ENCODE measurements at regions not wholly inside any gene's neighbourhood (a gene's known extent, or its start where the extent isn't known, plus 50 kb on each side); places are given as distances from the start of the nearest gene placed in this dataset.

DNA sequence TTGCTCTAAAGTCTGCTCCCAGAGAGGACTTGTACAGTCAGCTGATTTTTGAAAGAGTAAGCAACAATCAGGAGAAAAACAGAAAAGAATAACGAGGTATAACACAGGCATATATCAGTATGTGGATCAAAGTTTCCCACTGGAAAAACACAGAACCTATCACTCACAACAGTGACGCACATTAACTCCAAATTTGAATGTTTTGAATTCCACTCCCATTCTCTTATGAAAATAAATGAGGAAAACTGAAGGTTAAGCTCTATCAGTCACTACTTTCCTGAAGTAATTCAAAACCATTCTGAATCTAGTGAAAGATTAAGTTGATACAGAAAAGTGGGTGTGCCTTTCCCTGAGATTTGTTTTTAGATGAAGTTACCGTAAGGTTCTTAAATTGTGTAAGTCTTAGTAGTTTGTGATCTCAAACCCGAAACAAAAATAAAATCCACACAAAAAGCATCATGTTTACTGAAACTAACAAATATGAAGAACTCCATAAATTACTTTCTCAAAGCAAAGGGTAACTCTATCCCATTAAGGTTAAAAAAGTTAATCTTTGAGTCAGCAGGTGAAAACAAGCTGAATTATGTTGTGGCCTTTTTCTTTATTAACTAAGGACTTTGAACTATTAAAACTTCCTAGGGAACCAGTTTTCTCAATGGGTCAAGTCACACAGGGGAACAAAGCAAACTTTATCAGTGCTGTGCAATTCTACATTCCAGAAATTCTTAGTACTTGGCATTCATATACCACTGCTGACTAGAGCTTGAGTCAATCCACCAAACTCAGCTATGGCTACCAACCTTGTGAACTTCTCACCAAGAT, 115.7 kb downstream of the OGFRL1 start:
- Histone ChIP-seq H3K36me3 (no peaks in the 10 kb centered on the region), H3K4me1 (peaks cover 43 to 60% of the 10 kb centered on the region in 2 donors), H3K27me3 (no peaks in the 10 kb centered on the region), H3K27ac (peak overlapping the region; percentile 92 to 97 (median 96)), H3K9me3 (no peaks in the 10 kb centered on the region), H3K4me3 (replicated peaks in 1 of 3) (peak overlapping the region in 2 of 3 donors; percentile 14 to 19)
- DNase-seq: no peak
- 23 to 28% methylated on average over 4 of the region's 4 CpGs for WGBS, 2 donors
- intact Hi-C loops (cut with DNase I): no loop called here
- TF ChIP-seq POLR2A (IDR thresholded peaks at IDR 0.05) (peak in 1 of 2 donors; percentile 84), CTCF (IDR thresholded peaks at IDR 0.05) (no peak)

GRCh38 chr6:71404967-71405278, 116.3 kb downstream of the OGFRL1 start:
- WGBS, 2 donors: 15 to 34% methylated on average over 1 of the region's 1 CpG
- H3K4me1 ChIP-seq: peaks cover 46 to 60% of the 10 kb centered on the region in 2 donors
- H3K36me3 ChIP-seq: no peaks in the 10 kb centered on the region
- TF ChIP-seq POLR2A (IDR thresholded peaks at IDR 0.05) (no peak), CTCF (IDR thresholded peaks at IDR 0.05) (no peak)
- no peak for DNase-seq
- no peaks in the 10 kb centered on the region for H3K27me3 ChIP-seq
- peak overlapping the region; percentile 92 to 97 (median 96) for H3K27ac ChIP-seq
- no peaks in the 10 kb centered on the region for H3K9me3 ChIP-seq
- H3K4me3 ChIP-seq (replicated peaks in 1 of 3): no peak overlapping the region
- intact Hi-C loops (cut with DNase I): no loop called here

- Histone ChIP-seq H3K27ac (peak overlapping the region; percentile 92 to 97 (median 96)), H3K4me3 (replicated peaks in 1 of 3) (no peak overlapping the region), H3K4me1 (peaks cover 46 to 60% of the 10 kb centered on the region in 2 donors), H3K9me3 (no peaks in the 10 kb centered on the region), H3K36me3 (no peaks in the 10 kb centered on the region), H3K27me3 (no peaks in the 10 kb centered on the region)
- 29% methylated on average over 1 of the region's 1 CpG for WGBS, 2 donors
- intact Hi-C loops (cut with DNase I): no loop called here
- TF ChIP-seq CTCF (IDR thresholded peaks at IDR 0.05) (no peak), POLR2A (IDR thresholded peaks at IDR 0.05) (peak in 1 of 2 donors; percentile 48)
- DNase-seq: no peak
Observed at GRCh38 chr6:71405416-71405815, 116.8 kb downstream of the OGFRL1 start.

DNA sequence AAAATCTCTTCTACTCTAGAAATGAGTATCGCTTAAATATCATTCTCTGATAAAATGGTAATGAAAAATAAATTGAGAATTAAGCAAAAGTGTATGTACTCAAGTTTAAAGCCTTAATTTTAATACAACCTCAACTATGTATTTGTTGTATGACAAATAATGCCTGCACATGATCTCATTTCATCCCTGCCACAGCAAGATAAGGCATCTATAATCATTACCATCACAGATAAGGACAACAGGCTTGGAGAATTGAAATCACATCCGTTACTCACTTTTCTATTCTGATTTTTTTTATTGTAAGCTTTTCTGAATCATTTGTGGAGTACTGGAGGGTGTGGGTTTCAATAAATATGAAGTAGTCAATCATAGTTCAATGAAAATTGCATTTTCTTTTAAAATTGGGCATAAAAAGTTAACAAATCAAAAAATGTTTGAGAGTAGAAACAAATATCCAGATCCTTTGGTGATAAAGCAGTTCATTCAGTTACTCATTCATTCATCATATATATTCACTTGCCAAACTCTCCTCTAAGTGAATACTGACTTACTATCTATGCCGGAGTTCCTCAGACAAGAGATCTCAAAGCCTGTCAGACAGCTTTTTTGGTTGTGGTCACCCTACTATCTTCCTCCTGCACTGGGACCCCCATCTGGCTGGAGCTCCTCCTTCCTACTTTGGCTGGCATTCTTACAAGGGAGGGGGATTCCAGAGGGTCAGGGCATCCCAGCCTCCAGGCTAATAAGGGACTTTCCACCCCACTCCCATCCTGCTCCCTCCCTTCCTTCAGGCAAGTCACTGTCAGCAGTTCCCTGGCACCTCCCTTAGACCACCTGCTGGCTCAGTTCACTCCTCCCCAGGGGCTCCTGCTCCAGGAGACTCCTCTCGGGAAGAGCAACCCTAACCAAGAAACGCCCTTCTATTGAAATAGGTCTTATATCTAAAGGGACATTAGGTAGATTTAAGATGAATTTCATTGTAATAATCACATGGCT, 118.6 kb downstream of the OGFRL1 start:
- intact Hi-C loops (cut with DNase I): no loop called here
- H3K36me3 ChIP-seq: no peaks in the 10 kb centered on the region
- no peaks in the 10 kb centered on the region for H3K27me3 ChIP-seq
- H3K4me1 ChIP-seq: peaks cover 52 to 70% of the 10 kb centered on the region in 2 donors
- WGBS, 2 donors: 77 to 89% methylated on average over 5 of the region's 5 CpGs
- H3K27ac ChIP-seq: peak overlapping the region; percentile 92 to 97 (median 96)
- DNase-seq: no peak
- TF ChIP-seq CTCF (IDR thresholded peaks at IDR 0.05): no peak
- no peak for TF ChIP-seq POLR2A (IDR thresholded peaks at IDR 0.05)
- H3K9me3 ChIP-seq: no peaks in the 10 kb centered on the region
- H3K4me3 ChIP-seq (replicated peaks in 1 of 3): no peak overlapping the region

Data from thyroid gland (tissue), 4 donors.